Lower lobe of right lung (tissue), 2 donors: ENCODE measurements at regions not wholly inside any gene's neighbourhood (a gene's known extent, or its start where the extent isn't known, plus 50 kb on each side); places are given as distances from the start of the nearest gene placed in this dataset.

ENCODE experiments used
- ATAC-seq, 2 donors: fragments of 200-7000 bp; cut with Tn5 transposase; one replicate each; pipeline ENCODE4 v1.9.1; 2020 to 2022; ENCODE audit warnings: mild to moderate bottlenecking in 2 of 2, moderate library complexity in 2 of 2
- DNase-seq: peaks from one replicate; pipeline ENCODE4 v3.0.0-alpha.2; 2020
- H3K27ac ChIP-seq: fragments of 200-600 bp; one replicate; pipeline ENCODE4 v1.8.0; 2022
- H3K27me3 ChIP-seq: fragments of 200-600 bp; one replicate; pipeline ENCODE4 v1.8.0; 2022; ENCODE audit warnings: low read depth
- H3K36me3 ChIP-seq: fragments of 200-600 bp; one replicate; pipeline ENCODE4 v1.8.0; 2022; ENCODE audit warnings: mild to moderate bottlenecking
- H3K4me1 ChIP-seq: fragments of 200-600 bp; one replicate; pipeline ENCODE4 v1.8.0; 2022
- H3K4me3 ChIP-seq: fragments of 200-600 bp; one replicate; pipeline ENCODE4 v1.8.0; 2022; ENCODE audit warnings: mild to moderate bottlenecking
- H3K9me3 ChIP-seq: fragments of 200-600 bp; one replicate; pipeline ENCODE4 v1.8.0; 2022
- CTCF ChIP-seq: fragments of 200-600 bp; IDR thresholded peaks from one replicate; pipeline ENCODE4 v1.8.0; 2022; ENCODE audit warnings: antibody characterized with exemption, mild to moderate bottlenecking
- intact Hi-C: fragments of 100-400 bp; cut with DNase I; formaldehyde crosslinking; loops from one replicate; pipeline ENCODE4 v1.11.0; 2022
- donor health status: DM: no; HTN: yes; CAD: no; lungs with severe emphysema.

DNA sequence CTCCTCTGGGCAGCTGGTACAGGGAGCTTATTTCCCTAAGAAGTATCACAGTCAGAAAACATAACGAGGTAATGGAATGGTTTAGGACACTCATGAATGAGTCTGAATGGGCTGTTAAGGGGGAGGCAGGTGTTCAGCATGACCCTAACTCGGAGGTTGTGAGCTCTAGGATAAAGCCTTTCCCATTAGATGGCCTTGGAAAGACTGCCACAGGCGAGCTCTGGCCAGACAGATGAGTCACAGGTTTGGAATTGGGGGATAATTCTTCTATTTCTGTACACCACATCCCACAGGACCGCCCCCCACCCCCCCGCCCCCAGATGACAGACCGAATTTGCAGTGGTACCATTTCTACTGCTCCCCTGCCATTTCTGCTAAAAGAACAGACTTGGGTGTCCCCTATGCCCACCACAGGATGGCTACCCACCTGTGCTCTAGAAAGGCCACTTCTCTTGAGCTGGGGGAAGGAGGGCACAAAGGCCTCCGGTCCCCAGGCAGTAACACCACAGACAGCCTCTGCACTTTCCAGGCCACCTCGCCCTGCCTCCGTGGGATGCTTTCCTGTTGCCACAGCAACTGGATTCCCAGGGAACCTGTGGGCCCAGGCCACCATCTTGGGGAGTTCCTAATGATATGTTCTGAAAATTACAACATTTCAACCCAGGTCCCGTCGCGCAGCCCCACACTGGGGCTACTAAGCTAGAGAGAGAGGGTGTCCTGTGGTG lies 76.7 kb downstream of the TRIM29 start:
- no peak for DNase-seq

GRCh38 chr11:120060512-120060911 lies 77.4 kb downstream of the TRIM29 start:
- Histone ChIP-seq H3K9me3 (no peaks in the 10 kb centered on the region), H3K36me3 (no peaks in the 10 kb centered on the region), H3K4me1 (no peaks in the 10 kb centered on the region), H3K27ac (no peak overlapping the region), H3K4me3 (no peak overlapping the region), H3K27me3 (peaks cover 18% of the 10 kb centered on the region)
- TF ChIP-seq CTCF, result no peak
- ATAC-seq, result no peak
- intact Hi-C loops, result no loop called here
- no peak for DNase-seq

More for the DNA sequence above, 76.7 kb downstream of the TRIM29 start:
- intact Hi-C loops, result no loop called here
- H3K36me3 ChIP-seq, result no peaks in the 10 kb centered on the region
- no peaks in the 10 kb centered on the region for H3K9me3 ChIP-seq
- H3K27me3 ChIP-seq, result peaks cover 18% of the 10 kb centered on the region
- H3K4me3 ChIP-seq, result no peak overlapping the region
- TF ChIP-seq CTCF, result no peak
- no peaks in the 10 kb centered on the region for H3K4me1 ChIP-seq
- no peak for ATAC-seq
- no peak overlapping the region for H3K27ac ChIP-seq

DNA sequence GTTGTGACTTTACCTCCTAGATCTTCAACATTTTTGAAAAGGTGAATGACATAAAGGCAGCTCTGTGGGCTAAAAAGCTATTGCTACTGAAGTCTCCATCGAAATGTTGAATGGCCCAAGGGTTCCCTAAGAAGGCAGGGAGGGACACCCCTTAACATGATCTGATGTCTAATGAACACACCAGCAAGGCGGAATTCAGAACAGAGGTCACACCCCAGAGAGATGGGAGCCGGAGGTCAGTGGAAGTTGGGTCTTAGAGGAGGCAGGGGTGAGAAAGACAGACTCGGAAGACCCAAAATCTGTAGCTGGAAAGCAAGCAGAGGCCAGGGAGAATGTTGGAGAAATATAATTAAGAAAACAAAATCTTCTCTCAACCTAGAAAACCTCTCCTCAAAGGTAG lies 79.0 kb downstream of the TRIM29 start:
- Histone ChIP-seq H3K4me3 (no peak overlapping the region), H3K27me3 (peaks cover 18% of the 10 kb centered on the region), H3K27ac (no peak overlapping the region), H3K36me3 (no peaks in the 10 kb centered on the region), H3K4me1 (no peaks in the 10 kb centered on the region), H3K9me3 (no peaks in the 10 kb centered on the region)
- intact Hi-C loops, result no loop called here
- no peak for TF ChIP-seq CTCF
- DNase-seq (no peak), ATAC-seq (no peak)

- ATAC-seq, result no peak
- no peaks in the 10 kb centered on the region for H3K36me3 ChIP-seq
- H3K9me3 ChIP-seq, result no peaks in the 10 kb centered on the region
- no peak for TF ChIP-seq CTCF
- H3K4me3 ChIP-seq, result no peak overlapping the region
- no peak for DNase-seq
- H3K27ac ChIP-seq, result no peak overlapping the region
- peaks cover 18% of the 10 kb centered on the region for H3K27me3 ChIP-seq
- intact Hi-C loops, result no loop called here
- H3K4me1 ChIP-seq, result no peaks in the 10 kb centered on the region
Observed at GRCh38 chr11:120057595-120058581, 80.0 kb downstream of the TRIM29 start.

DNA sequence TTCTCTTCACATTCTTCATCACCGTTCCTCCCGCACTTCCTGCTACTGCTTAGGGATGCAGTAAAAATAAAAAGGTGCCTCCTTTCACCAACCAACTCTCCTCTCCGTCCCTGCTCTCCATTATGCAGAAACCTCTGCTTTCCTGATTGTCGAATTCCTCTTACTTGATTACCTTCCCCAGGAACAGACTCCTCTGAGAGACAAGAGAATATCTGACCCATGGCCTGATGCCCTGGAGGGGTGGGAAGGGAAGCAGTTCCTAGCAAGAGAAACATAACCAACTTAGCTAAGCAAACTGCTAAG lies 80.9 kb downstream of the TRIM29 start:
- no peaks in the 10 kb centered on the region for H3K4me1 ChIP-seq
- no peak overlapping the region for H3K4me3 ChIP-seq
- peaks cover 15% of the 10 kb centered on the region for H3K27me3 ChIP-seq
- TF ChIP-seq CTCF, result no peak
- ATAC-seq, result no peak
- intact Hi-C loops, result no loop called here
- H3K36me3 ChIP-seq, result no peaks in the 10 kb centered on the region
- H3K27ac ChIP-seq, result no peak overlapping the region
- DNase-seq, result no peak
- no peaks in the 10 kb centered on the region for H3K9me3 ChIP-seq
